Fibroblast of lung (primary cell): ENCODE measurements at regions not wholly inside any gene's neighbourhood (a gene's known extent, or its start where the extent isn't known, plus 50 kb on each side); places are given as distances from the start of the nearest gene placed in this dataset.

Source experiments
- DNase-seq, 2 donors: peaks; one replicate each; pipeline versions ENCODE4 v3.0.0 to v3.0.0-alpha.2; 2010; ENCODE audit warnings: low read depth in 2 of 2
- H2AFZ ChIP-seq: 2 replicates; pipeline ENCODE4 v1.5.1; 2012; ENCODE audit warnings: low read length, control low read depth, inconsistent platforms
- H3K27ac ChIP-seq: 2 replicates; pipeline ENCODE4 v1.5.1; 2011; ENCODE audit warnings: low read length, control low read depth; ENCODE audit not compliant: insufficient read depth
- H3K27me3 ChIP-seq: 2 replicates; pipeline ENCODE4 v1.5.1; 2011; ENCODE audit warnings: mild to moderate bottlenecking, low read length; ENCODE audit not compliant: control insufficient read depth, insufficient read depth
- H3K36me3 ChIP-seq: 2 replicates; pipeline ENCODE4 v1.5.1; 2011; ENCODE audit warnings: low read length; ENCODE audit not compliant: control insufficient read depth, insufficient read depth
- H3K4me1 ChIP-seq: 2 replicates; pipeline ENCODE4 v1.5.1; 2011; ENCODE audit warnings: low read length; ENCODE audit not compliant: control insufficient read depth, insufficient read depth; ENCODE audit errors: extremely low read depth
- H3K4me2 ChIP-seq: 2 replicates; pipeline ENCODE4 v1.5.1; 2011; ENCODE audit warnings: low read length, control low read depth; ENCODE audit not compliant: insufficient read depth; ENCODE audit errors: extremely low read depth
- H3K4me3 ChIP-seq, 4 experiments: fragments of 200-600 bp in 1 of 4; sonication (generic) in 1 of 4; replicated peaks in 1 of 4; 2 replicates each; pipeline ENCODE4 v1.5.1; 2011 to 2016; ENCODE audit warnings: low read length in 4 of 4, low read depth in 3 of 4, mild to moderate bottlenecking in 3 of 4, control low read depth in 2 of 4, inconsistent platforms in 1 of 4, mixed read lengths in 1 of 4; ENCODE audit not compliant: insufficient read depth in 1 of 4; ENCODE audit errors: control extremely low read depth in 1 of 4
- H3K79me2 ChIP-seq: 2 replicates; pipeline ENCODE4 v1.5.1; 2012; ENCODE audit warnings: mild to moderate bottlenecking, low read length, inconsistent platforms; ENCODE audit not compliant: control insufficient read depth, insufficient read depth
- H3K9ac ChIP-seq: 2 replicates; pipeline ENCODE4 v1.5.1; 2011; ENCODE audit warnings: mild to moderate bottlenecking, low read length, control low read depth; ENCODE audit not compliant: insufficient read depth
- H3K9me3 ChIP-seq: 2 replicates; pipeline ENCODE4 v1.5.1; 2012; ENCODE audit warnings: low read depth, low read length; ENCODE audit not compliant: control insufficient read depth, insufficient read depth
- H4K20me1 ChIP-seq: 2 replicates; pipeline ENCODE4 v1.5.1; 2011; ENCODE audit warnings: low read length; ENCODE audit not compliant: control insufficient read depth, insufficient read depth; ENCODE audit errors: extremely low read depth
- CTCF ChIP-seq, 2 donors: IDR thresholded peaks in 1 of 2; conservative IDR thresholded peaks in 1 of 2; 1 replicate in 1 of 2; 2 replicates in 1 of 2; pipeline ENCODE4 v1.5.1; 2011 to 2012; ENCODE audit warnings: low read length in 2 of 2, control low read depth in 1 of 2, inconsistent platforms in 1 of 2, low read depth in 1 of 2, mild to moderate bottlenecking in 1 of 2
- EZH2 ChIP-seq: IDR thresholded peaks from 2 replicates; pipeline ENCODE4 v1.5.1; 2012; ENCODE audit warnings: low read length, control low read depth, mild to moderate bottlenecking; ENCODE audit errors: missing control alignments

- Histone ChIP-seq H3K27ac (no peak overlapping the region), H3K27me3 (no peaks in the 10 kb centered on the region), H3K36me3 (no peaks in the 10 kb centered on the region), H3K4me2 (no peak overlapping the region), H3K79me2 (no peaks in the 10 kb centered on the region), H3K4me3 (no peak overlapping the region), H4K20me1 (no peaks in the 10 kb centered on the region), H3K9ac (no peak overlapping the region), H3K4me1 (no peaks in the 10 kb centered on the region), H3K9me3 (no peaks in the 10 kb centered on the region), H2AFZ (no peak overlapping the region)
- no peak for DNase-seq
- TF ChIP-seq EZH2 = no peak
- TF ChIP-seq CTCF (conservative IDR thresholded peaks at IDR 0.05 in 1 of 2, IDR thresholded peaks at IDR 0.05 in 1 of 2; ENCODE audit: low read depth in 1 of 2, low read length in 2 of 2) = no peak
Observed at GRCh38 chr12:91914701-91915100, 230.9 kb downstream of the BTG1 start.

GRCh38 chr12:91913651-91914050, 232.0 kb downstream of the BTG1 start:
- Histone ChIP-seq H3K4me1 (no peaks in the 10 kb centered on the region), H2AFZ (no peak overlapping the region), H3K4me2 (no peak overlapping the region), H3K79me2 (no peaks in the 10 kb centered on the region), H3K9ac (no peak overlapping the region), H3K27me3 (no peaks in the 10 kb centered on the region), H4K20me1 (no peaks in the 10 kb centered on the region), H3K27ac (no peak overlapping the region), H3K36me3 (no peaks in the 10 kb centered on the region), H3K4me3 (no peak overlapping the region), H3K9me3 (no peaks in the 10 kb centered on the region)
- no peak for DNase-seq
- TF ChIP-seq EZH2 (no peak), CTCF (conservative IDR thresholded peaks at IDR 0.05 in 1 of 2, IDR thresholded peaks at IDR 0.05 in 1 of 2; ENCODE audit: low read depth in 1 of 2, low read length in 2 of 2) (no peak)

GRCh38 chr12:91913124-91913523, 232.5 kb downstream of the BTG1 start:
- Histone ChIP-seq H3K79me2 (no peaks in the 10 kb centered on the region), H3K27me3 (no peaks in the 10 kb centered on the region), H3K27ac (no peak overlapping the region), H2AFZ (no peak overlapping the region), H3K4me1 (no peaks in the 10 kb centered on the region), H3K4me2 (no peak overlapping the region), H4K20me1 (no peaks in the 10 kb centered on the region), H3K36me3 (no peaks in the 10 kb centered on the region), H3K4me3 (no peak overlapping the region), H3K9me3 (no peaks in the 10 kb centered on the region), H3K9ac (no peak overlapping the region)
- no peak for DNase-seq
- TF ChIP-seq CTCF (conservative IDR thresholded peaks at IDR 0.05 in 1 of 2, IDR thresholded peaks at IDR 0.05 in 1 of 2; ENCODE audit: low read depth in 1 of 2, low read length in 2 of 2) = no peak
- no peak for TF ChIP-seq EZH2
